Hepatocyte (in vitro differentiated cells): ENCODE measurements at regions not wholly inside any gene's neighbourhood (a gene's known extent, or its start where the extent isn't known, plus 50 kb on each side); places are given as distances from the start of the nearest gene placed in this dataset.

Experiments used
- EZH2 ChIP-seq: fragments of 200-600 bp; sonication (generic); IDR thresholded peaks from 2 replicates; pipeline ENCODE4 v1.6.1; 2016; ENCODE audit warnings: antibody characterized with exemption, mild to moderate bottlenecking, borderline replicate concordance
- TF ChIP-seq, protein P1 (sequence below): fragments of 200-600 bp; sonication (generic); IDR thresholded peaks from 2 replicates; pipeline ENCODE4 v1.5.1; 2016; ENCODE audit warnings: antibody characterized with exemption, mild to moderate bottlenecking; ENCODE audit not compliant: poor library complexity

GRCh38 chr3:117611211-117611610 lies 901.6 kb downstream of the TUSC7 start:
- TF ChIP-seq, protein P1, sequence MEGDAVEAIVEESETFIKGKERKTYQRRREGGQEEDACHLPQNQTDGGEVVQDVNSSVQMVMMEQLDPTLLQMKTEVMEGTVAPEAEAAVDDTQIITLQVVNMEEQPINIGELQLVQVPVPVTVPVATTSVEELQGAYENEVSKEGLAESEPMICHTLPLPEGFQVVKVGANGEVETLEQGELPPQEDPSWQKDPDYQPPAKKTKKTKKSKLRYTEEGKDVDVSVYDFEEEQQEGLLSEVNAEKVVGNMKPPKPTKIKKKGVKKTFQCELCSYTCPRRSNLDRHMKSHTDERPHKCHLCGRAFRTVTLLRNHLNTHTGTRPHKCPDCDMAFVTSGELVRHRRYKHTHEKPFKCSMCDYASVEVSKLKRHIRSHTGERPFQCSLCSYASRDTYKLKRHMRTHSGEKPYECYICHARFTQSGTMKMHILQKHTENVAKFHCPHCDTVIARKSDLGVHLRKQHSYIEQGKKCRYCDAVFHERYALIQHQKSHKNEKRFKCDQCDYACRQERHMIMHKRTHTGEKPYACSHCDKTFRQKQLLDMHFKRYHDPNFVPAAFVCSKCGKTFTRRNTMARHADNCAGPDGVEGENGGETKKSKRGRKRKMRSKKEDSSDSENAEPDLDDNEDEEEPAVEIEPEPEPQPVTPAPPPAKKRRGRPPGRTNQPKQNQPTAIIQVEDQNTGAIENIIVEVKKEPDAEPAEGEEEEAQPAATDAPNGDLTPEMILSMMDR, result no peak
- no peak for TF ChIP-seq EZH2
